ENCODE measurements at regions not wholly inside any gene's neighbourhood (a gene's known extent, or its start where the extent isn't known, plus 50 kb on each side); places are given as distances from the start of the nearest gene placed in this dataset.

GRCh38 chr5:24963611-24964010, 318.8 kb upstream of the CDH10 start:
- Histone ChIP-seq H3K4me2 (ENCODE audit: low read length) (no peak overlapping the region), H3K9ac (ENCODE audit: low read length) (no peak overlapping the region), H3K4me1 (ENCODE audit: insufficient read depth, low read length) (no peaks in the 10 kb centered on the region), H3K79me2 (ENCODE audit: low read length) (no peaks in the 10 kb centered on the region), H3K9me2 (replicated peaks; ENCODE audit: low read length) (no peaks in the 10 kb centered on the region), H3K9me3 (ENCODE audit: low read length) (no peaks in the 10 kb centered on the region), H3K36me3 (ENCODE audit: low read depth, low read length) (no peaks in the 10 kb centered on the region), H3K27me3 (ENCODE audit: low read length) (no peaks in the 10 kb centered on the region), H2AFZ (ENCODE audit: low read length) (no peak overlapping the region), H3F3A (ENCODE audit: low read length, unreplicated experiment) (no peaks in the 10 kb centered on the region), H4K20me1 (ENCODE audit: low read length) (no peaks in the 10 kb centered on the region), H3K27ac (ENCODE audit: low read length) (no peak overlapping the region), H3K4me3 (ENCODE audit: low read length) (no peak overlapping the region)
- no peak for TF ChIP-seq EZH2phosphoT487 (IDR thresholded peaks at IDR 0.05; ENCODE audit: borderline replicate concordance, low read length)
- TF ChIP-seq CTCF (conservative IDR thresholded peaks at IDR 0.05; ENCODE audit: low read depth, low read length), result no peak
- no peak for TF ChIP-seq EZH2 (IDR thresholded peaks at IDR 0.05; ENCODE audit: low read length, unreplicated experiment)
- CTCF ChIA-PET, result no interaction called here
- intact Hi-C loops (cut with micrococcal nuclease), result no loop called here
- no TSS peak for BruUV-seq (replicated peaks)
- POLR2A ChIA-PET (ENCODE audit: unreplicated experiment), result no interaction called here
- ATAC-seq, result no peak
- no peak for DNase-seq

- ChIA-PET CTCF (no interaction called here), POLR2A (ENCODE audit: unreplicated experiment) (interaction anchor here (0.5 kb wide), 1 partner anchor 108 kb away, joined by 3 read pairs; no protein-coding TSS in a partner anchor)
- no TSS peak for BruUV-seq (replicated peaks)
- Histone ChIP-seq H2AFZ (ENCODE audit: low read length) (no peak overlapping the region), H3K9ac (ENCODE audit: low read length) (no peak overlapping the region), H3K9me2 (replicated peaks; ENCODE audit: low read length) (no peaks in the 10 kb centered on the region), H3K27me3 (ENCODE audit: low read length) (no peaks in the 10 kb centered on the region), H3K27ac (ENCODE audit: low read length) (no peak overlapping the region), H4K20me1 (ENCODE audit: low read length) (no peaks in the 10 kb centered on the region), H3K79me2 (ENCODE audit: low read length) (no peaks in the 10 kb centered on the region), H3K4me2 (ENCODE audit: low read length) (no peak overlapping the region), H3F3A (ENCODE audit: low read length, unreplicated experiment) (no peaks in the 10 kb centered on the region), H3K36me3 (ENCODE audit: low read depth, low read length) (no peaks in the 10 kb centered on the region), H3K9me3 (ENCODE audit: low read length) (no peaks in the 10 kb centered on the region), H3K4me3 (ENCODE audit: low read length) (no peak overlapping the region), H3K4me1 (ENCODE audit: insufficient read depth, low read length) (no peaks in the 10 kb centered on the region)
- intact Hi-C loops (cut with micrococcal nuclease), result no loop called here
- no peak for ATAC-seq
- no peak for DNase-seq
- no peak for TF ChIP-seq EZH2 (IDR thresholded peaks at IDR 0.05; ENCODE audit: low read length, unreplicated experiment)
- no peak for TF ChIP-seq EZH2phosphoT487 (IDR thresholded peaks at IDR 0.05; ENCODE audit: borderline replicate concordance, low read length)
- no peak for TF ChIP-seq CTCF (conservative IDR thresholded peaks at IDR 0.05; ENCODE audit: low read depth, low read length)
These were observed 278.6 kb upstream of the CDH10 start for GRCh38 chr5:24923400-24923799.

- H3K4me3 ChIP-seq (ENCODE audit: low read length), result no peak overlapping the region
- TF ChIP-seq EZH2 (IDR thresholded peaks at IDR 0.05; ENCODE audit: low read length, unreplicated experiment) (no peak), EZH2phosphoT487 (IDR thresholded peaks at IDR 0.05; ENCODE audit: borderline replicate concordance, low read length) (no peak), CTCF (conservative IDR thresholded peaks at IDR 0.05; ENCODE audit: low read depth, low read length) (no peak)
- BruUV-seq (replicated peaks), result no TSS peak
- no peaks in the 10 kb centered on the region for H4K20me1 ChIP-seq (ENCODE audit: low read length)
- no peak overlapping the region for H2AFZ ChIP-seq (ENCODE audit: low read length)
- no peaks in the 10 kb centered on the region for H3K4me1 ChIP-seq (ENCODE audit: insufficient read depth, low read length)
- H3K79me2 ChIP-seq (ENCODE audit: low read length), result no peaks in the 10 kb centered on the region
- CTCF ChIA-PET, result no interaction called here
- DNase-seq (no peak), ATAC-seq (no peak)
- POLR2A ChIA-PET (ENCODE audit: unreplicated experiment), result interaction anchor here (0.5 kb wide), 1 partner anchor 9 kb away, joined by 3 read pairs; no protein-coding TSS in a partner anchor
- no peaks in the 10 kb centered on the region for H3F3A ChIP-seq (ENCODE audit: low read length, unreplicated experiment)
- H3K9me3 ChIP-seq (ENCODE audit: low read length), result no peaks in the 10 kb centered on the region
- no peak overlapping the region for H3K4me2 ChIP-seq (ENCODE audit: low read length)
- H3K36me3 ChIP-seq (ENCODE audit: low read depth, low read length), result no peaks in the 10 kb centered on the region
- intact Hi-C loops (cut with micrococcal nuclease), result no loop called here
- H3K27ac ChIP-seq (ENCODE audit: low read length), result no peak overlapping the region
- no peaks in the 10 kb centered on the region for H3K27me3 ChIP-seq (ENCODE audit: low read length)
- no peak overlapping the region for H3K9ac ChIP-seq (ENCODE audit: low read length)
- H3K9me2 ChIP-seq (replicated peaks; ENCODE audit: low read length), result no peaks in the 10 kb centered on the region
These were observed 273.9 kb upstream of the CDH10 start for GRCh38 chr5:24918676-24919075.
